ENCODE measurements at regions not wholly inside any gene's neighbourhood (a gene's known extent, or its start where the extent isn't known, plus 50 kb on each side); places are given as distances from the start of the nearest gene placed in this dataset.
"Not testable (repeated sequence)": the region's sequence is repeated elsewhere in the genome, so short reads cannot be mapped to it uniquely, and the experiment has no call there.

DNA sequence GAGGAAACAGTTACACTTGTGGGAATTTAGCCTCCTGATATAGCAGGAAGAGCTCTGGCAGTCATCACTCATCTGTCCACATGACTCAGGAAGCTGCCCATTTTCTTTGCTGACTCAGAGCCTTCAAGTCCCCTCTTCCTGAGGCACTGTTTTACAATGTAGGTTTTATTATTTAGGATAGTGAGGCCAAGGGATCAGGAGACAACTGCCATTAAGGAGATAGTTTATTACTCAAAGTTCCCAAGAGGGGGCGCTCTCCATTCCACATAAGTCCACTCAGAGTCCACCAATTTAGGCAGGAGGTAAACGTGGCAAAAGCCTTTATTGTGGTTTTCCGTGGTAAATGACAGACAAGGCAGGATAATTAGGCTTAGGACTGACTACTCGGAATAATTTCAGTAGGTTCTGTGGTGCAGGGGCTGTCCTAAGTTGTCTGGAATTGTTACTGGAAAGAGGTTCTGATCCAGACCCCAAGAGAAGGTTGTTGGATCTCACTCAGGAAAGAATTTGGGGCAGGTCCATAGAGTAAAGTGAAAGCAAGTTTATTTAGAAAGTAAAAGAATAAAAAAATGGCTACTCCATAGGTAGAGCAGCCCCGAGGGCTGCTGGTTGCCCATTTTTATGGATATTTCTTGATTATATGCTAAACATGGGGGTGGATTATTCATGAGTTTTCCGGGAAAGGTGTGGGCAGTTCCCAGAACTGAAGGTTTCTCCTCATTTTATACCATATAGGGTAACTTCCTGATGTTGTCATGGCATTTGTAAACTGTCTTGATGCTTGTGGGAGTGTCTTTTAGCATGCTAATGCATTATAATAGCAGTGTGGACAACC is 96.0 kb upstream of the RAB40AL start:
- DNase-seq (ENCODE audit: insufficient read length, low spot score), result no peak
- TF ChIP-seq, protein P1, sequence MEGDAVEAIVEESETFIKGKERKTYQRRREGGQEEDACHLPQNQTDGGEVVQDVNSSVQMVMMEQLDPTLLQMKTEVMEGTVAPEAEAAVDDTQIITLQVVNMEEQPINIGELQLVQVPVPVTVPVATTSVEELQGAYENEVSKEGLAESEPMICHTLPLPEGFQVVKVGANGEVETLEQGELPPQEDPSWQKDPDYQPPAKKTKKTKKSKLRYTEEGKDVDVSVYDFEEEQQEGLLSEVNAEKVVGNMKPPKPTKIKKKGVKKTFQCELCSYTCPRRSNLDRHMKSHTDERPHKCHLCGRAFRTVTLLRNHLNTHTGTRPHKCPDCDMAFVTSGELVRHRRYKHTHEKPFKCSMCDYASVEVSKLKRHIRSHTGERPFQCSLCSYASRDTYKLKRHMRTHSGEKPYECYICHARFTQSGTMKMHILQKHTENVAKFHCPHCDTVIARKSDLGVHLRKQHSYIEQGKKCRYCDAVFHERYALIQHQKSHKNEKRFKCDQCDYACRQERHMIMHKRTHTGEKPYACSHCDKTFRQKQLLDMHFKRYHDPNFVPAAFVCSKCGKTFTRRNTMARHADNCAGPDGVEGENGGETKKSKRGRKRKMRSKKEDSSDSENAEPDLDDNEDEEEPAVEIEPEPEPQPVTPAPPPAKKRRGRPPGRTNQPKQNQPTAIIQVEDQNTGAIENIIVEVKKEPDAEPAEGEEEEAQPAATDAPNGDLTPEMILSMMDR (IDR thresholded peaks at IDR 0.05; ENCODE audit: insufficient read depth, missing control alignments), result no peak
- no peak for FAIRE-seq

DNA sequence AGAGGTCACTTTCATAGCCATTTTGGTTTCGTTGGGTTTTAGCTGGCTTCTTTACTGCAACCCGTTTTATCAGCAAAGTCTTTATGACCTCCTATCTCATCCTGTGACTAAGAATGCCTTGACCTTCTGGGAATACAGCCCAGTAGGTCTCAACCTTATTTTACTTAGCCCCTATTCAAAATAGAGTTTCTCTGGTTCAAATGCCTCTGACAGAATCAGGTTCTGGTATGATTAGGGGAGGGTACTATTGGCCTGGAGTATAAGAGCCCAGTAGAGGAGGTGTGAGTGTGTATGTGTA is 95.4 kb upstream of the RAB40AL start:
- TF ChIP-seq, protein P1 (IDR thresholded peaks at IDR 0.05; ENCODE audit: insufficient read depth, missing control alignments), result no peak
- FAIRE-seq, result no peak
- no peak for DNase-seq (ENCODE audit: insufficient read length, low spot score)

DNA sequence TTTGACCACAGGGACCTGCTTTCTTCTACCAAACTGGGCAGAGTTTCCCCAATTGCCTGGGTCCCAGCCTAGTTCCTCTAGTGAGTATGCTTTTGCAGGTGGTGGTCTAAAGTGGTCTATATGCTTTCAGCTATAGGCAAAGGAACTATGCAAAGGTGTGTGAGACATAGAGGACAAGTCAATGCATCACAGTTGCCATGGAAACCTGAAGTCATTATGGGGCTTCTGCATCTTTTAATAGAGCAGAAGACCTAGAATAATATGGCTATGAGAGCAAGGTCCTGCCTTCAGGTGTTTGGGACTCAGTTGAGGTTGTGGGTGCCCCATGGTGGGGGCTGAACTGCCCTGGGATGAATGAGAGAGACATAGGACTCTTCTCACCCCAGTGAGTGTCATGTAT is 92.1 kb upstream of the RAB40AL start:
- TF ChIP-seq, protein P1 (IDR thresholded peaks at IDR 0.05; ENCODE audit: insufficient read depth, missing control alignments), result no peak
- FAIRE-seq, result no peak
- no peak for DNase-seq (ENCODE audit: insufficient read length, low spot score)

DNA sequence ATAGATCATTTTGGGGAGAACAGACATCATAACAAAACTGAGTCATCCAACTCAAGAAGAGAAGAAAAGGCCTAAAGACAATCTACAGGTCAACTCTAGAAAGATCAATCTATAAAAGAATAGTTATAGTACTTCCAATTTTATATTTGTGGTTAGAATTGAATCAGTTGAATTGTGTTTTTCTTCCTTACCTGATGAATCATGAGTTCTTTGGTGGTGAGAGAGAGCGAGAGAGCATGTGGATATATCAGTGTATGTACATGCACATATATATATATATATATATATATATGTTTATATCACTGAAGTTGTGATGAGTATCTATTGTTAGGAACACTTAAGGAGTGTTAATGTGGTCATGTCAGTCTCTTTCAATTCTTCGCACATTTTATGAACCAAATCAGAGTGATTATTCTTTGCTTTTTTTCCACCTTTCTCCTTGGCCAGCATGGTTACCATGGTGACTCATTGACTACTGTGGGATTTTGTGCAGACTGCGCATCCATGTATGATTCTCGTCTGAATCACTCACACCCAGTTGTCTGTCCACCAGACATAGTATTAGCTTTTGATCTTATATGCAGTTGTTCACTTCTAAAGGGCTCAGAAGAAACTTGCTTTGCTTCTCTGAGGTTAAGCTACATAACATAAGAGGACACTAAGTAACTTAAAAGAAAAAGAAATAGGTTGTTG is 90.4 kb upstream of the RAB40AL start:
- TF ChIP-seq, protein P1 (IDR thresholded peaks at IDR 0.05; ENCODE audit: insufficient read depth, missing control alignments), result no peak
- no peak for DNase-seq (ENCODE audit: insufficient read length, low spot score)
- FAIRE-seq, result no peak

DNA sequence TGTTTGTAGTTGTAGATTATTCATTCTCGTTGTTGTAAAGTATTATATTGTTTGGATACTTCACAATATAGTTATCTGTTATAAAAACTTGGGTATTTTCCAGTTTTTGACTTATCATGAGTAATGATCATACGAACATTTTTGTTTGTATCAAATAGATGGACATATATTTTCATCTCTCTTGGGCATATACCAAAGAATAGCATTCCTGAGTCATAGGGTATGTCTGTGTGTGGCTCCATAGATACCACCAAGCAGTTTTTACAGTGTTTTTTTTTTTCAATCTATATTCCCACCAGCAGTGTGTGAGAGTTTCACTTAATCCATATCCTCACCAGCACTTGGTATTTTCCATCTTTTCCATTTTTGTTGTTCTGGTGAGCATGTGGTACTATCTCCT is 89.7 kb upstream of the RAB40AL start:
- FAIRE-seq (no peak), DNase-seq (ENCODE audit: insufficient read length, low spot score) (no peak)

DNA sequence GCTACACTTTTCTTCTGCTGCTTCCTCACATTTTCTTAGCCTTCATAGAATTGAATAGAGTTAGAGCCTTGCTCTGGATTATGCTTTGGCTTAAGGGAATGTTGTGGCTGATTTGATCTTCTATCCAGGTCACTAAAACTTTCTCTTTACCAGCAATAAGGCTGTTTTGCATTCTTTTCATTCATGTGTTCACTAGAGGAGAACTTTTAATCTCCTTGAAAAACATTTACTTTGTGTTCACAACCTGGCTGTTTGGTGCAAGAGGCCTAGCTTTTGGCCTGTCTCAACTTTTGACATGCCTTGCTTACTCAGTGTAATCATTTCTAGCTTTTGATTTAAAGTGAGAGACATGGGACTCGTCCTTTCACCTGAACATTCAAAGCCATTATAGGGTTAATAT is 87.7 kb upstream of the RAB40AL start:
- DNase-seq (ENCODE audit: insufficient read length, low spot score) (no peak), FAIRE-seq (no peak)
- TF ChIP-seq, protein P1 (IDR thresholded peaks at IDR 0.05; ENCODE audit: insufficient read depth, missing control alignments), result no peak

More for the DNA sequence above, 89.7 kb upstream of the RAB40AL start:
- TF ChIP-seq, protein P1 (IDR thresholded peaks at IDR 0.05; ENCODE audit: insufficient read depth, missing control alignments), result no peak

DNA sequence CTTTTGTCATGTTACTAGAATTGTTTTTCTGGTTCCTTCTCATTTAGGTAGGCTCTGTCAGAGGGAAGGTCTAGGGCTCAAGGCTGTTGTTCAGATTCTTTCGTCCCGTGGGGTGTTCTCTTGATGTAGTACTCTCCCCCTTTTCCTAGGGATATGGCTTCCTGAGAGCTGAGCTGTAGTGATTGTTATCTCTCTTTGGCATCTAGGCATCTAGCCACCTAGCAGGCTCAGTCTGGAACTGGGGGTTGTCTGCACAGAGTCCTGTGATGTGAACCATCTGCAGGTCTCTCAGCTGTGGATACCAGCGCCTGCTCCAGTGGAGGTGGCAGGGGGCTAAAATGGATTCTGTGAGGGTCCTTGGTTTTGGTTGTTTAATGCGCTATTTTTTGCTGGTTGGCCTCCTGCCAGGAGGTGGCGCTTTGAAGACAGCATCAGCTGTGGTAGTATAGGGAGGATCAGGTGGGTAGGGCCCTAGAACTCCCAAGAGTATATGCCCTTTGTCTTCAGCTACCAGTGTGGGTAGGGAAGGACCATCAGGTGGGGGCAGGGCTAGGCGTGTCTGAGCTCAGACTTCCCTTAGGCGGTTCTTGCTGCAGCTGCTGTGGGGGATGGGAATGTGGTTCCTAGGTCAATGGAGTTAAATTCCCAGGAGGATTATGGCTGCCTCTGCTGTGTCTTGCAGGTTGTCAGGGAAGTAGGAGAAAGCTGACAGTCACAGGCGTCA is 78.1 kb upstream of the RAB40AL start:
- FAIRE-seq; DNase-seq (ENCODE audit: insufficient read length, low spot score): not testable (repeated sequence)
